Mammary epithelial cell (primary cell): ENCODE measurements at regions not wholly inside any gene's neighbourhood (a gene's known extent, or its start where the extent isn't known, plus 50 kb on each side); places are given as distances from the start of the nearest gene placed in this dataset.

Experiments
- EZH2 ChIP-seq: IDR thresholded peaks from 2 replicates; pipeline ENCODE4 v1.6.1; 2012; ENCODE audit warnings: low read length, inconsistent platforms, borderline replicate concordance
- TF ChIP-seq, protein P1 (sequence below), 2 donors: IDR thresholded peaks in 1 of 2; conservative IDR thresholded peaks in 1 of 2; 2 replicates each; pipeline ENCODE4 v1.5.1; 2011 to 2012; ENCODE audit warnings: inconsistent platforms in 2 of 2, low read length in 2 of 2, mild to moderate bottlenecking in 2 of 2, control low read depth in 1 of 2, low read depth in 1 of 2; ENCODE audit not compliant: insufficient read depth in 1 of 2; ENCODE audit errors: extremely low read depth in 1 of 2

DNA sequence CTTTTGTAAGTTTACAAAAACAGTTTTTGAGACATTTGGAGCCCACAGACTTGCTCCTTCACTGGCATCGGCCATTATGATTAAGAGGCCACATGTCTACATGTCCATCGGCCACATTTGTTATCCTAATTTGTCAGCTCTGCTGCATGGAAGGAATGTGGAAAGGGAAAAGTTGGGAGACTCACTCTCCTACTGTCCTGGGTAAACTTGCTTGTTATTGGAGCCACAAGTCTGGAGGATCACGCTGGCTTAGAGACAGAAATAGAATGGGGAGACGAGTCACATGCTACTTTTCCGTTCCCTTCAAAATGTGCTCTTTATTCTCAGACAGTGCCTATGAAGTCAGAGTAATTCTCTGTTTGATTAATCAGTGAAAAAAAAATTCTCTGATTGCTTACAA lies 741.2 kb upstream of the PCDH9 start:
- TF ChIP-seq, protein P1, sequence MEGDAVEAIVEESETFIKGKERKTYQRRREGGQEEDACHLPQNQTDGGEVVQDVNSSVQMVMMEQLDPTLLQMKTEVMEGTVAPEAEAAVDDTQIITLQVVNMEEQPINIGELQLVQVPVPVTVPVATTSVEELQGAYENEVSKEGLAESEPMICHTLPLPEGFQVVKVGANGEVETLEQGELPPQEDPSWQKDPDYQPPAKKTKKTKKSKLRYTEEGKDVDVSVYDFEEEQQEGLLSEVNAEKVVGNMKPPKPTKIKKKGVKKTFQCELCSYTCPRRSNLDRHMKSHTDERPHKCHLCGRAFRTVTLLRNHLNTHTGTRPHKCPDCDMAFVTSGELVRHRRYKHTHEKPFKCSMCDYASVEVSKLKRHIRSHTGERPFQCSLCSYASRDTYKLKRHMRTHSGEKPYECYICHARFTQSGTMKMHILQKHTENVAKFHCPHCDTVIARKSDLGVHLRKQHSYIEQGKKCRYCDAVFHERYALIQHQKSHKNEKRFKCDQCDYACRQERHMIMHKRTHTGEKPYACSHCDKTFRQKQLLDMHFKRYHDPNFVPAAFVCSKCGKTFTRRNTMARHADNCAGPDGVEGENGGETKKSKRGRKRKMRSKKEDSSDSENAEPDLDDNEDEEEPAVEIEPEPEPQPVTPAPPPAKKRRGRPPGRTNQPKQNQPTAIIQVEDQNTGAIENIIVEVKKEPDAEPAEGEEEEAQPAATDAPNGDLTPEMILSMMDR (conservative IDR thresholded peaks at IDR 0.05 in 1 of 2, IDR thresholded peaks at IDR 0.05 in 1 of 2; ENCODE audit: extremely low read depth in 1 of 2, insufficient read depth in 1 of 2, low read depth in 1 of 2, low read length in 2 of 2), result no peak
- TF ChIP-seq EZH2, result no peak
